Testis (tissue), 2 donors: ENCODE measurements at regions not wholly inside any gene's neighbourhood (a gene's known extent, or its start where the extent isn't known, plus 50 kb on each side); places are given as distances from the start of the nearest gene placed in this dataset.
"Not testable (repeated sequence)": the region's sequence is repeated elsewhere in the genome, so short reads cannot be mapped to it uniquely, and the experiment has no call there.

Experiments
- DNase-seq: peaks from one replicate; pipeline ENCODE4 v3.0.0-alpha.2; 2019
- H3K27ac ChIP-seq, 2 donors: fragments of 200-600 bp; sonication (generic); one replicate each; pipeline ENCODE4 v1.5.1; 2019
- H3K27me3 ChIP-seq: fragments of 200-600 bp; sonication (generic); one replicate; pipeline ENCODE4 v1.5.1; 2019
- H3K36me3 ChIP-seq: fragments of 200-600 bp; sonication (generic); one replicate; pipeline ENCODE4 v1.5.1; 2017; ENCODE audit warnings: low read depth; ENCODE audit errors: missing control alignments
- H3K4me1 ChIP-seq: fragments of 200-600 bp; sonication (generic); one replicate; pipeline ENCODE4 v1.5.1; 2019
- H3K4me3 ChIP-seq, 2 donors: fragments of 200-600 bp; sonication (generic); one replicate each; pipeline ENCODE4 v1.5.1; 2017 to 2019
- H3K9me3 ChIP-seq: fragments of 200-600 bp; sonication (generic); one replicate; pipeline ENCODE4 v1.5.1; 2017
- CTCF ChIP-seq, 3 experiments: fragments of 450-650 bp in 2 of 3; fragments of 200-600 bp in 1 of 3; sonication (generic) in 1 of 3; IDR thresholded peaks; one replicate each; pipeline ENCODE4 v1.5.1; 2016 to 2019; ENCODE audit warnings: antibody characterized with exemption in 3 of 3, mild to moderate bottlenecking in 2 of 3, moderate library complexity in 1 of 3
- POLR2A ChIP-seq: fragments of 450-650 bp; IDR thresholded peaks from one replicate; pipeline ENCODE4 v1.6.1; 2017; ENCODE audit warnings: antibody characterized with exemption, mild to moderate bottlenecking, moderate library complexity
- WGBS, 2 donors: methylation state at CpG; one replicate each; pipeline ENCODE4 v1.1.5; 2018; 5-methylcytosine and 5-hydroxymethylcytosine counted together
- intact Hi-C: fragments of 100-400 bp; cut with DNase I; formaldehyde crosslinking; loops from one replicate; pipeline ENCODE4 v1.15.1; 2023; ENCODE audit warnings: low total_unique reads

- DNase-seq, result no peak
- Histone ChIP-seq H3K27me3 (no peaks in the 10 kb centered on the region), H3K4me3 (no peak overlapping the region), H3K27ac (no peak overlapping the region), H3K36me3 (no peaks in the 10 kb centered on the region), H3K4me1 (peaks cover 9% of the 10 kb centered on the region), H3K9me3 (no peaks in the 10 kb centered on the region)
- no peak for TF ChIP-seq POLR2A
- intact Hi-C loops, result no loop called here
- WGBS, 2 donors, result 81 to 94% methylated on average over 3 of the region's 3 CpGs
Measured at GRCh38 chr18:10130606-10131005, 216.8 kb downstream of the VAPA start.

- peaks cover 9% of the 10 kb centered on the region for H3K4me1 ChIP-seq
- H3K27ac ChIP-seq, result no peak overlapping the region
- no peaks in the 10 kb centered on the region for H3K36me3 ChIP-seq
- DNase-seq, result no peak
- no peak for TF ChIP-seq POLR2A
- H3K4me3 ChIP-seq, result no peak overlapping the region
- H3K9me3 ChIP-seq, result no peaks in the 10 kb centered on the region
- WGBS, 2 donors, result 63 to 71% methylated on average over 4 of the region's 4 CpGs
- H3K27me3 ChIP-seq, result no peaks in the 10 kb centered on the region
- intact Hi-C loops, result no loop called here
Measured at GRCh38 chr18:10131081-10131459, 217.3 kb downstream of the VAPA start.

GRCh38 chr18:10131460-10132395, 217.9 kb downstream of the VAPA start:
- peaks cover 9% of the 10 kb centered on the region for H3K4me1 ChIP-seq
- intact Hi-C loops, result no loop called here
- peak; percentile 39 for DNase-seq
- TF ChIP-seq POLR2A, result no peak
- TF ChIP-seq CTCF (IDR thresholded peaks at IDR 0.05), result no peak
- WGBS, 2 donors, result 12 to 17% methylated on average over 34 to 48 of the region's 48 CpGs
- H3K27me3 ChIP-seq, result no peaks in the 10 kb centered on the region
- no peaks in the 10 kb centered on the region for H3K36me3 ChIP-seq
- H3K27ac ChIP-seq, result no peak overlapping the region
- H3K9me3 ChIP-seq, result no peaks in the 10 kb centered on the region
- H3K4me3 ChIP-seq, result peak overlapping the region; percentile 33 to 42

GRCh38 chr18:10133516-10133915, 219.7 kb downstream of the VAPA start:
- Histone ChIP-seq H3K27me3 (no peaks in the 10 kb centered on the region), H3K36me3 (no peaks in the 10 kb centered on the region), H3K4me1 (peaks cover 9% of the 10 kb centered on the region), H3K4me3 (no peak overlapping the region), H3K27ac (no peak overlapping the region), H3K9me3 (no peaks in the 10 kb centered on the region)
- DNase-seq, result no peak
- no peak for TF ChIP-seq CTCF (IDR thresholded peaks at IDR 0.05)
- no peak for TF ChIP-seq POLR2A
- 86 to 94% methylated on average over 2 of the region's 2 CpGs for WGBS, 2 donors
- intact Hi-C loops, result no loop called here

GRCh38 chr18:10134204-10134603, 220.4 kb downstream of the VAPA start:
- intact Hi-C loops, result no loop called here
- H3K36me3 ChIP-seq, result no peaks in the 10 kb centered on the region
- TF ChIP-seq CTCF (IDR thresholded peaks at IDR 0.05) (no peak), POLR2A (no peak)
- no peak for DNase-seq
- no peaks in the 10 kb centered on the region for H3K27me3 ChIP-seq
- H3K4me1 ChIP-seq, result peaks cover 9% of the 10 kb centered on the region
- H3K4me3 ChIP-seq, result no peak overlapping the region
- WGBS, 2 donors, result 95 to 96% methylated on average over 14 of the region's 14 CpGs
- no peaks in the 10 kb centered on the region for H3K9me3 ChIP-seq
- no peak overlapping the region for H3K27ac ChIP-seq

- H3K4me1 ChIP-seq, H3K4me3 ChIP-seq, H3K27ac ChIP-seq, H3K27me3 ChIP-seq, H3K9me3 ChIP-seq, H3K36me3 ChIP-seq, intact Hi-C loops, DNase-seq: not testable (repeated sequence)
- WGBS, 2 donors, result 98 to 100% methylated on average over 3 of the region's 3 CpGs
Measured at GRCh38 chr18:10134749-10135148, 220.9 kb downstream of the VAPA start.
